ENCODE measurements at regions not wholly inside any gene's neighbourhood (a gene's known extent, or its start where the extent isn't known, plus 50 kb on each side); places are given as distances from the start of the nearest gene placed in this dataset.

GRCh38 chr3:99232696-99233095 is 331.2 kb upstream of the DCBLD2 start:
- TF ChIP-seq CTCF (conservative IDR thresholded peaks at IDR 0.05; ENCODE audit: low read length) (no peak), EZH2phosphoT487 (IDR thresholded peaks at IDR 0.05; ENCODE audit: borderline replicate concordance) (no peak)
